ENCODE measurements at regions not wholly inside any gene's neighbourhood (a gene's known extent, or its start where the extent isn't known, plus 50 kb on each side); places are given as distances from the start of the nearest gene placed in this dataset.

GRCh38 chr7:22934023-22934422, 79.9 kb downstream of the HYCC1 start:
- H3K56ac ChIP-seq (ENCODE audit: insufficient read length, low read depth, low read length) = no peak overlapping the region
- no peak overlapping the region for H2BK12ac ChIP-seq (ENCODE audit: insufficient read length, low read depth, low read length)
- no peak overlapping the region for H2BK120ac ChIP-seq (ENCODE audit: low read depth, low read length, poor library complexity, severe bottlenecking)
- H2BK5ac ChIP-seq (ENCODE audit: insufficient read length, low read length) = no peak overlapping the region
- no peaks in the 10 kb centered on the region for H3K23me2 ChIP-seq (ENCODE audit: insufficient read length, low read depth, low read length, poor library complexity, severe bottlenecking)
- H3K27me3 Mint-ChIP-seq (ENCODE audit: low read depth) = no peaks in the 10 kb centered on the region
- no peaks in the 10 kb centered on the region for H4K20me1 ChIP-seq (ENCODE audit: control insufficient read depth, insufficient read depth, insufficient read length)
- no peaks in the 10 kb centered on the region for H3K79me1 ChIP-seq (ENCODE audit: insufficient read depth, low read depth, low read length, poor library complexity, severe bottlenecking)
- no peak for TF ChIP-seq CTCF (conservative IDR thresholded peaks at IDR 0.05)
- no peaks in the 10 kb centered on the region for H3K27me3 ChIP-seq (ENCODE audit: insufficient read depth, low read length)
- H3T11ph ChIP-seq (ENCODE audit: low read length) = no peak overlapping the region
- H3K4me3 Mint-ChIP-seq = no peak overlapping the region
- H2BK15ac ChIP-seq (ENCODE audit: low read depth, low read length) = no peak overlapping the region
- H2AFZ ChIP-seq (ENCODE audit: low read length) = no peak overlapping the region
- no peak overlapping the region for H4K5ac ChIP-seq (ENCODE audit: insufficient read length, low read depth, low read length)
- no peak overlapping the region for H3K18ac ChIP-seq (ENCODE audit: insufficient read length, low read depth, low read length)
- H3K9me3 Mint-ChIP-seq = peaks cover 9 to 12% of the 10 kb centered on the region in 2 experiments; a peak in 4 of 5 replicates
- H3K9ac ChIP-seq (ENCODE audit: extremely low read depth, insufficient read length, low read length) = no peak overlapping the region
- no peak for DNase-seq
- no peak overlapping the region for H2AK5ac ChIP-seq (ENCODE audit: insufficient read length, low read length)
- no peak overlapping the region for H3K4ac ChIP-seq (ENCODE audit: low read depth, low read length)
- no peaks in the 10 kb centered on the region for H3K9me3 ChIP-seq (ENCODE audit: control insufficient read depth, low read depth, low read length)
- H3K79me2 ChIP-seq (ENCODE audit: insufficient read depth, low read length) = no peaks in the 10 kb centered on the region
- H3K4me1 Mint-ChIP-seq = peaks cover 6 to 16% of the 10 kb centered on the region in 2 experiments
- peak overlapping the region in 1 of 3 experiments; percentile 45; a peak in 1 of 7 replicates for H3K27ac Mint-ChIP-seq
- no peak overlapping the region for H2BK20ac ChIP-seq (ENCODE audit: low read depth, low read length, poor library complexity, severe bottlenecking)
- WGBS (ENCODE audit: extremely low coverage, insufficient read length, low lambda C conversion rate) = no CpG with 5 or more reads among the region's 2 CpGs
- H3K23ac ChIP-seq (ENCODE audit: insufficient read length, low read depth, low read length) = no peak overlapping the region
- no peak overlapping the region for H4K8ac ChIP-seq (replicated peaks; ENCODE audit: insufficient read length, low read depth, low read length)
- no peak overlapping the region for H3K27ac ChIP-seq (ENCODE audit: insufficient read length, low read depth, low read length)
- H3K36me3 Mint-ChIP-seq (ENCODE audit: insufficient read depth in 1 of 3, low read depth in 3 of 3) = peaks cover 2 to 8% (median 6%) of the 10 kb centered on the region in 3 experiments; a peak in 4 of 7 replicates
- no peaks in the 10 kb centered on the region for H3K4me1 ChIP-seq (ENCODE audit: insufficient read depth, low read length)
- H3K14ac ChIP-seq (ENCODE audit: insufficient read depth, low read length) = no peak overlapping the region
- no peak overlapping the region for H4K91ac ChIP-seq (ENCODE audit: insufficient read length, low read depth, low read length)
- no peak overlapping the region for H3K4me2 ChIP-seq (ENCODE audit: insufficient read depth, insufficient read length, low read length)
